Tibial nerve (tissue), 4 donors: ENCODE measurements at regions not wholly inside any gene's neighbourhood (a gene's known extent, or its start where the extent isn't known, plus 50 kb on each side); places are given as distances from the start of the nearest gene placed in this dataset.

Experiments
- EP300 ChIP-seq, 2 donors: sonication (generic); formaldehyde crosslinking; IDR thresholded peaks; one replicate each; pipeline ENCODE4 v1.6.1; 2017; ENCODE audit warnings: antibody characterized with exemption in 2 of 2, mild to moderate bottlenecking in 1 of 2
- POLR2A ChIP-seq, 2 donors: fragments of 450-650 bp; IDR thresholded peaks; one replicate each; pipeline ENCODE4 v1.6.1; 2017; ENCODE audit warnings: antibody characterized with exemption in 2 of 2, mild to moderate bottlenecking in 2 of 2, moderate library complexity in 2 of 2
- TF ChIP-seq, protein P1 (sequence below), 5 experiments: fragments of 200-600 bp in 3 of 5; fragments of 450-650 bp in 2 of 5; sonication (generic) in 3 of 5; IDR thresholded peaks; one replicate each; pipeline ENCODE4 v1.5.1; 2016 to 2019; ENCODE audit warnings: antibody characterized with exemption in 5 of 5, mild to moderate bottlenecking in 3 of 5, moderate library complexity in 2 of 5

DNA sequence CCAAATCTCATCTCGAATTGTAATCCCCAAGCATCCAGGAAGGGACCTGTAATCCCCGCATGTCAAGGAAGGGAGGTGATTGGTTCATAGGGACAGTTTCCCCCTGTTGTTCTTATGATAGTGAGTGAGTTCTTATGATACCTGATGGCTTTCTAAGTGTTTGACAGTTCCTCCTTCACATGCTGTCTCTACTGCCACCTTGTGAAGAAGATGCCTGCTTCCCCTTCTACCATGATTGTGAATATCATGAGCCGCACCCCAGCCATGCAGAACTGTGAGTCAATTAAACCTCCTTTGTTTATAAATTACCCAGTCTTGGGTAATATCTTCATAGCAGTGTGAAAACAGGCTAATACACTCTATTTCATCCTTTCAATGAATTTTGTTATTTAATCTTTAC is 446.7 kb downstream of the RNF144A start:
- no peak for TF ChIP-seq POLR2A (IDR thresholded peaks at IDR 0.05)
- TF ChIP-seq, protein P1, sequence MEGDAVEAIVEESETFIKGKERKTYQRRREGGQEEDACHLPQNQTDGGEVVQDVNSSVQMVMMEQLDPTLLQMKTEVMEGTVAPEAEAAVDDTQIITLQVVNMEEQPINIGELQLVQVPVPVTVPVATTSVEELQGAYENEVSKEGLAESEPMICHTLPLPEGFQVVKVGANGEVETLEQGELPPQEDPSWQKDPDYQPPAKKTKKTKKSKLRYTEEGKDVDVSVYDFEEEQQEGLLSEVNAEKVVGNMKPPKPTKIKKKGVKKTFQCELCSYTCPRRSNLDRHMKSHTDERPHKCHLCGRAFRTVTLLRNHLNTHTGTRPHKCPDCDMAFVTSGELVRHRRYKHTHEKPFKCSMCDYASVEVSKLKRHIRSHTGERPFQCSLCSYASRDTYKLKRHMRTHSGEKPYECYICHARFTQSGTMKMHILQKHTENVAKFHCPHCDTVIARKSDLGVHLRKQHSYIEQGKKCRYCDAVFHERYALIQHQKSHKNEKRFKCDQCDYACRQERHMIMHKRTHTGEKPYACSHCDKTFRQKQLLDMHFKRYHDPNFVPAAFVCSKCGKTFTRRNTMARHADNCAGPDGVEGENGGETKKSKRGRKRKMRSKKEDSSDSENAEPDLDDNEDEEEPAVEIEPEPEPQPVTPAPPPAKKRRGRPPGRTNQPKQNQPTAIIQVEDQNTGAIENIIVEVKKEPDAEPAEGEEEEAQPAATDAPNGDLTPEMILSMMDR (IDR thresholded peaks at IDR 0.05), result no peak
- TF ChIP-seq EP300 (IDR thresholded peaks at IDR 0.05), result no peak
